Right cardiac atrium (tissue), 5 donors: ENCODE measurements at regions not wholly inside any gene's neighbourhood (a gene's known extent, or its start where the extent isn't known, plus 50 kb on each side); places are given as distances from the start of the nearest gene placed in this dataset.

Experiments
- ATAC-seq, 2 donors: fragments of 200-7000 bp; cut with Tn5 transposase; one replicate each; pipeline versions ENCODE4 v1.8.0 to v1.9.1; 2020; ENCODE audit warnings: moderate library complexity in 2 of 2, mild to moderate bottlenecking in 1 of 2
- DNase-seq, 3 donors: peaks; one replicate each; pipeline ENCODE4 v3.0.0-alpha.2; 2020
- H3K27ac ChIP-seq: one replicate; pipeline ENCODE4 v1.5.1; 2013; ENCODE audit warnings: mild to moderate bottlenecking, low read length, control low read depth, moderate library complexity
- H3K27me3 ChIP-seq: one replicate; pipeline ENCODE4 v1.6.1; 2013; ENCODE audit not compliant: control insufficient read depth, insufficient read depth
- H3K4me1 ChIP-seq: one replicate; pipeline ENCODE4 v1.6.1; 2013; ENCODE audit warnings: low read length; ENCODE audit not compliant: control insufficient read depth, insufficient read depth
- H3K4me3 ChIP-seq: one replicate; pipeline ENCODE4 v1.5.1; 2013; ENCODE audit warnings: low read length, control low read depth
- H3K9me3 ChIP-seq: one replicate; pipeline ENCODE4 v1.6.1; 2013; ENCODE audit warnings: low read length; ENCODE audit not compliant: control insufficient read depth
- WGBS: extraction: QIAGEN DNeasy Blood & Tissue Kit; methylation state at CpG from one replicate; pipeline ENCODE4 v1.1.7; 2013; 5-methylcytosine and 5-hydroxymethylcytosine counted together
- intact Hi-C, 4 donors: fragments of 100-400 bp; cut with DNase I; formaldehyde crosslinking; loops; one replicate each; pipeline versions ENCODE4 v1.11.0 to v1.14.0; 2022 to 2023
- donor health status: healthy with polysubstance abuse.
- donor health status: DM: no; HTN: yes; CAD: no.
- donor health status: DM: no; HTN: no; CAD: no.
- donor health status: DM: no; HTN: yes; CAD: no; lungs with severe emphysema.
- donor health status: DM: yes; HTN: yes; CAD: no.

- ATAC-seq, result no peak
- H3K4me3 ChIP-seq, result no peak overlapping the region
- no peaks in the 10 kb centered on the region for H3K4me1 ChIP-seq
- intact Hi-C loops, result no loop called here
- no peaks in the 10 kb centered on the region for H3K9me3 ChIP-seq
- no peak for DNase-seq
- no peaks in the 10 kb centered on the region for H3K27me3 ChIP-seq
- WGBS, result 90% methylated on average over 2 of the region's 2 CpGs
- no peak overlapping the region for H3K27ac ChIP-seq
Observed at GRCh38 chr10:117638200-117638599, 95.7 kb downstream of the EMX2 start.

GRCh38 chr10:117638664-117639200, 96.2 kb downstream of the EMX2 start:
- Histone ChIP-seq H3K27me3 (no peaks in the 10 kb centered on the region), H3K4me1 (no peaks in the 10 kb centered on the region)

GRCh38 chr10:117640406-117640805, 97.9 kb downstream of the EMX2 start:
- no peaks in the 10 kb centered on the region for H3K9me3 ChIP-seq
- ATAC-seq (no peak), DNase-seq (no peak)
- no peaks in the 10 kb centered on the region for H3K27me3 ChIP-seq
- H3K27ac ChIP-seq, result no peak overlapping the region
- intact Hi-C loops, result no loop called here
- 33% methylated on average over 1 of the region's 1 CpG for WGBS
- no peak overlapping the region for H3K4me3 ChIP-seq
- no peaks in the 10 kb centered on the region for H3K4me1 ChIP-seq

More at GRCh38 chr10:117638664-117639200, 96.2 kb downstream of the EMX2 start:
- WGBS, result 75% methylated on average over 1 of the region's 1 CpG
- no peaks in the 10 kb centered on the region for H3K9me3 ChIP-seq
- DNase-seq (no peak), ATAC-seq (no peak)
- H3K4me3 ChIP-seq, result no peak overlapping the region
- H3K27ac ChIP-seq, result no peak overlapping the region
- intact Hi-C loops, result no loop called here

- intact Hi-C loops, result no loop called here
- H3K27ac ChIP-seq, result no peak overlapping the region
- H3K9me3 ChIP-seq, result peaks cover 8% of the 10 kb centered on the region
- H3K4me1 ChIP-seq, result no peaks in the 10 kb centered on the region
- H3K27me3 ChIP-seq, result no peaks in the 10 kb centered on the region
- no peak overlapping the region for H3K4me3 ChIP-seq
- ATAC-seq (no peak), DNase-seq (no peak)
- WGBS, result 79% methylated on average over 5 of the region's 5 CpGs
Observed at GRCh38 chr10:117646718-117647117, 104.2 kb downstream of the EMX2 start.

GRCh38 chr10:117647306-117647705, 104.8 kb downstream of the EMX2 start:
- WGBS, result 67% methylated on average over 6 of the region's 6 CpGs

GRCh38 chr10:117651121-117651520, 108.6 kb downstream of the EMX2 start:
- no peak for ATAC-seq
- Histone ChIP-seq H3K9me3 (peaks cover 10% of the 10 kb centered on the region), H3K27me3 (no peaks in the 10 kb centered on the region), H3K4me1 (no peaks in the 10 kb centered on the region), H3K4me3 (no peak overlapping the region), H3K27ac (no peak overlapping the region)
- DNase-seq, result no peak
- 74% methylated on average over 5 of the region's 5 CpGs for WGBS
- intact Hi-C loops, result no loop called here

More at GRCh38 chr10:117647306-117647705, 104.8 kb downstream of the EMX2 start:
- Histone ChIP-seq H3K4me1 (no peaks in the 10 kb centered on the region), H3K9me3 (peaks cover 8% of the 10 kb centered on the region), H3K27ac (no peak overlapping the region), H3K27me3 (no peaks in the 10 kb centered on the region), H3K4me3 (no peak overlapping the region)
- intact Hi-C loops, result no loop called here
- DNase-seq (no peak), ATAC-seq (no peak)

DNA sequence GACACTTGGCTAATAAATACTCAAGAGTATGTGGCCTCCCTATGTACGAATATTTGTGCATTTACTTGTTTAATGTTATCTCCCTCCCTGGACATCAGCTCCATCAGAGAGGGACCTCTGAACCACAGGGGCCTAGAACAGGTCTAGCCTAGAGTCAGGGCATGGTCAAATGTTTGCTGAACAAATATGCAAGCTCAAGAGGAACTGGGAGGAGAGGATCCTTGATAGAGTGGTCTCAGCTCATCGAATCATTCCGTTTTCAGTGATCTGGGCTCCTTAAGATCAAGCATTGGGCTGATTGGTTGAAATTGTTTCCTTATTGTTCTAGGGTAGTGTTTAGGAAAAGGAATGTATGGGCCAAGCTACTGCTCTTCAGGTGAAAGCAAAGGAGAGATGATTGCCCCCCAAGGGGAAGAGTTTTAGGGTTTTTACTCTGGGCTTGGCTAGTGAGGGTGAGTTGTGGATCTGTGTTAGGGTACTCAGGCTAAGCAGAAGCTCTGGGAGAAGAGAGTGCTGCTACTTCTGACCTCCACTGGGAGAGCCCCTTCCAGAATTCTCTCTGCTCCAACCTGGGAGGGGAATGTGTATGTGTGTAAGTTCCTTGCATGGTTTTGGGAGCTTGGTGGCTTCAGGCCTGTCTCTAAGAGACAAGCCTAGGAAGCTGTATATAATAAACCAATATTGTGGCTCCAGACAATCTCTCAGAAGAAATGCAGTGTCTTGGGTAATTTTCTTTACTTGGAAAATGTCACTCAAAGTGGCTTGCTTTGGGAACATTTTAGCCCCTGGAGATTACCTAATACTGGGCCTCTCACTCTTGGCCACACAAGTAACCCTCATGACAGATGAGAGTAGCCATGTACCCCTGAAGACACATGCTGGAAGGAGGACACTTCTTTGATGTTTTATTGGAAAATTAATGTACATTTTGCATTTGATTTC, 110.0 kb downstream of the EMX2 start:
- no peak overlapping the region for H3K4me3 ChIP-seq
- no peaks in the 10 kb centered on the region for H3K4me1 ChIP-seq
- ATAC-seq (no peak), DNase-seq (no peak)
- no peaks in the 10 kb centered on the region for H3K27me3 ChIP-seq
- 80% methylated on average over 3 of the region's 3 CpGs for WGBS
- H3K9me3 ChIP-seq, result peaks cover 10% of the 10 kb centered on the region
- intact Hi-C loops, result no loop called here
- no peak overlapping the region for H3K27ac ChIP-seq

DNA sequence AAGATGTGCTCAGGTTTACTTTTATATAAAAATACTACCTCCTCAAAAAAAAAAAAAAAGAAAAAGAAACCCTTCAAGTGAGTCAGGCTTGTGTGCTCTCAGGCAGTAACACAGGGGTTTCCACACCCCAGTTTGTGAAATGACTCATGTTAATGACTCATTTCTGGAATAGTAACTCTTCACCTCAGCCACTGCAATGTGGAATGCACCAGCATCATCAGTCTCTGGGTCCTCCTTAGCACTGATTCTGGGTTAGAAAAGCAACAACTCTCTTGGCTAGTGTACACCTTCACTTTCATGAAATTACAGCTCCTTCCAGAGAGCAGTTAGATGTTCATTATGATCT, 110.6 kb downstream of the EMX2 start:
- DNase-seq (no peak), ATAC-seq (no peak)
- Histone ChIP-seq H3K9me3 (peaks cover 10% of the 10 kb centered on the region), H3K27ac (no peak overlapping the region), H3K4me3 (no peak overlapping the region), H3K4me1 (no peaks in the 10 kb centered on the region), H3K27me3 (no peaks in the 10 kb centered on the region)
- intact Hi-C loops, result no loop called here

GRCh38 chr10:117654105-117654504, 111.6 kb downstream of the EMX2 start:
- no peak overlapping the region for H3K27ac ChIP-seq
- no peak for DNase-seq
- H3K9me3 ChIP-seq, result peaks cover 10% of the 10 kb centered on the region
- no peak overlapping the region for H3K4me3 ChIP-seq
- intact Hi-C loops, result no loop called here
- no peaks in the 10 kb centered on the region for H3K27me3 ChIP-seq
- no peak for ATAC-seq
- H3K4me1 ChIP-seq, result no peaks in the 10 kb centered on the region

GRCh38 chr10:117656385-117657367, 114.1 kb downstream of the EMX2 start:
- no peak overlapping the region for H3K27ac ChIP-seq
- no peaks in the 10 kb centered on the region for H3K4me1 ChIP-seq
- WGBS, result 79% methylated on average over 7 of the region's 7 CpGs
- intact Hi-C loops, result no loop called here
- H3K9me3 ChIP-seq, result peaks cover 2% of the 10 kb centered on the region
- DNase-seq, result no peak
- no peak for ATAC-seq
- no peaks in the 10 kb centered on the region for H3K27me3 ChIP-seq
- no peak overlapping the region for H3K4me3 ChIP-seq

DNA sequence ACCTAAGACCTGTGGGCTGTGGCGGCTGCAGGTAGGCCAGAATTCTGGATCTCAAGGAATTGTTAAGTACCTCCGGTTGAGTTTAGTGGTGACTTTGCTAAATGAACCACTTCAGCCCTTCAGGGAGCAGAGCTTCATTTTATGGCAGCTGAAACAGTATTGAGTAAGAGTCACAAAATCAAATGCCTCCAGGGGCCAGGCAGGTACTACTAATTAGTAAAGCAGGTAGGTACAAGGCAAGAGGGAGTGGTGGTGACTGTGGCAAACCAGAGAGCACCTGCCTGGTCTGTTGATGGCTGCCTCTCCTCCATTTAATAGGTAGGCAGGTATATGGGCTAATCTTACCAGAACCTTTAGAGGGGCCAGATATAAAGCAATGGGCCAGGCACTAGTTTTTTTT, 118.8 kb downstream of the EMX2 start:
- H3K4me3 ChIP-seq, result no peak overlapping the region
- no peaks in the 10 kb centered on the region for H3K27me3 ChIP-seq
- no peaks in the 10 kb centered on the region for H3K4me1 ChIP-seq
- DNase-seq, result no peak
- no peak overlapping the region for H3K27ac ChIP-seq
- no peak for ATAC-seq
- intact Hi-C loops, result no loop called here
- WGBS, result 93% methylated on average over 2 of the region's 2 CpGs
- H3K9me3 ChIP-seq, result no peaks in the 10 kb centered on the region
